Muscle of arm (tissue), 1 donor: ENCODE measurements at regions not wholly inside any gene's neighbourhood (a gene's known extent, or its start where the extent isn't known, plus 50 kb on each side); places are given as distances from the start of the nearest gene placed in this dataset.
"Not testable (repeated sequence)": the region's sequence is repeated elsewhere in the genome, so short reads cannot be mapped to it uniquely, and the experiment has no call there.

ENCODE experiments used
- DNase-seq: peaks from one replicate; pipeline ENCODE4 v3.0.0-alpha.2; 2013

DNA sequence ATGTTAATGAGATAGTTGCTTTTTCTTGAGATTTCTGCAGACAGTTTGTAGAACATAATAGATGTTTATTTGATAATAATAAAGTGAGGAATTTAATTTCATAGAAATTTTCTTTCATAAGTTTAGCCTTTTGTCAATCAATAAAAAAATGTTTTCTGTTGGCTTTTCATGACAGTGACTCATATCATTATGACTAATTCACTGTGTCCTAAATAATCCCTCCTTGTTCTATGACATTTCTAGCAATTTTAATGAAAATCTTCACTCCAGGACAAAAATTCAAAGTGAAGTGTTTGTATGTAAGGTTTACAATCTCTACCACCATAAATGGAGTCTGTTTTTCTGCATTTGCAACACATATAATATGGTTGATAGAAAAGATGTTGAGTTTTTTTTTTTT lies 109.9 kb downstream of the UTRN start:
- no peak for DNase-seq

- DNase-seq = no peak
These were observed 110.7 kb downstream of the UTRN start for GRCh38 chr6:144395826-144396225.

GRCh38 chr6:144397141-144397540 lies 112.0 kb downstream of the UTRN start:
- no peak for DNase-seq

GRCh38 chr6:144400321-144400720 lies 115.2 kb downstream of the UTRN start:
- no peak for DNase-seq

- no peak for DNase-seq
These were observed 116.9 kb downstream of the UTRN start for GRCh38 chr6:144401736-144402733.

- no peak for DNase-seq
These were observed 117.6 kb downstream of the UTRN start for GRCh38 chr6:144402750-144403149.

GRCh38 chr6:144405163-144405562 lies 120.0 kb downstream of the UTRN start:
- peak; percentile 23 for DNase-seq

GRCh38 chr6:144406796-144407195 lies 121.7 kb downstream of the UTRN start:
- no peak for DNase-seq

DNA sequence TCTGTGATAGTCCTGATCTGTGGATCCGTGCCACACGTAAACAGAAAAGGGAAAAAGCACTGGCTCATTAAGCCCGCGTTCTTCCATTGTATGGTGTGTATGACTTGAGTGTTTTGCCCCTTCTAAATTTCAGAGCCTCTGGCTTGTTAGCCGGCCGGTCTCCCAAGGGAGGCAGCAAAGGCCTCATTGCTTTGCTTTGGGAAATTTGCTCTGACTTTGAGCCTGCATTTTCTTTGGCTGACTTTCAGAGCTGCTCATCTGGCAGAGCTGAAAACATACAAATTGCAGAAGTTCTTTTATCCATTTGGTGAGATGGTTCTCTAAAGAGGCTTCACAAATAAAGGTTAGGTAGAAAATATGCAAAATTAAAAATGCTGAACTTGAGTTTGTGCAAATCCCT lies 123.0 kb downstream of the UTRN start:
- peak; percentile 35 for DNase-seq

DNA sequence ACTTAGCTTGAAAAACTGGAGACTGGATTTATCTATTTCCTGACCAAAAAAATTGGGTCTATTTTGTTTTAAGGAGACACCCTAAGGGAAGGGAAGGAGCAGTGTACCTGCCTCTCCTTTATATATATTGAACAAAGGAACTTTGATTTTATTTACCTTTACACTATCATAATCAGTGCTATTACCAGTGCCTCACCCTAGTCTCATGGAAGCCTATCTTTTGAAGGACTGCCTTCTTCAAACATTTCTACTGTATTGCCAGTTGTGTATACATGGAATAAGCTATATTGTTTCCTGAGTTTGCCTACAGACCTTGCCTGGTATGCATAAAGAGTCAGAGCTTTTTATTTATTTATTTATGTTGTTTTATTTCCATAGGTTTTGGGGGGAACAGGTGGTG lies 124.9 kb downstream of the UTRN start:
- DNase-seq = no peak

DNA sequence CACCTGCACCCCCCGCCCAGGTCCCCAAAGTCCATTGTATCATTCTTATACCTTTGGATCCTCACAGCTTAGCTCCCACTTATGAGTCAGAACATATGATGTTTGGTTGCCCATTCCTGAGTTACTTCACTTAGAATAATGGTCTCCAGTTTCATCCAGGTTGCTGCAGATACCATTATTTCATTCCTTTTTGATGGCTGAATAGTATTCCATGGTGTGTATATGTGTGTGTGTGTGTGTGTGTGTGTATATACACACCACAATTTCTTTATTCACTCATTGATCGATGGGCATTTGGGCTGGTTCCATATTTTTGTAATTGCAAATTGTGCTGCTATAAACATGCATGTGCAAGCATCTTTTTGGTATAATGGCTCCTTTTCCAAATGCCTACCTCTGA lies 125.4 kb downstream of the UTRN start:
- not testable (repeated sequence) for DNase-seq

DNA sequence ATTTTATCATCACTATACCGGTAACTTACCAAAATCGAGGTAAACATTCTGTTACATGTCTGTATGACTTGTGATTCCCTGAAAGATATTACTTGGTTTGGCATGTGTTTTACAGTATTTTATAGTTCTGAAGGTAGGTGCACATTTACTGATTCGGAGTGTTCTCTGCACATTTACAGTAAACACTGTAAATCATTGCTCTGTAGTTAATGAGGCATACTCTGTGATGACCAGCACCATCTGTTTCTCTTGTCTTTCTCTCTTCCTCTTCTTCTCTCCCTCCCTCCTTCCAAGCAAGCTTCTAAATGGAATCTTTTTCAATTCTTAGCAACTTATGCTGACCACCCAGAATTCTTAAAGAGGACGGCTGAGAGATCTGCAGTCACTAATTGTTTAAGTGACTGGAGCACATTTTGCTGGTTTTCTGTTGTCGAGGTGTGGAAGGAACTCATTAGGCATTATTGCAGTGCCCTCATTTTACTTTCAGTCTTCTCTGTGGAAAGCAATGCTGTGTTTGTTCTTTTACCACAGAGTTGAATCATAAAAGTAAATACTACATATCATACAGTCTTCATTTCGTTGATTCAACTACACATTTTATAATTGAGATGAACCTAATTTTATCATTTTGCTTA lies 126.5 kb downstream of the UTRN start:
- no peak for DNase-seq

- no peak for DNase-seq
These were observed 128.3 kb downstream of the UTRN start for GRCh38 chr6:144413418-144413817.

DNA sequence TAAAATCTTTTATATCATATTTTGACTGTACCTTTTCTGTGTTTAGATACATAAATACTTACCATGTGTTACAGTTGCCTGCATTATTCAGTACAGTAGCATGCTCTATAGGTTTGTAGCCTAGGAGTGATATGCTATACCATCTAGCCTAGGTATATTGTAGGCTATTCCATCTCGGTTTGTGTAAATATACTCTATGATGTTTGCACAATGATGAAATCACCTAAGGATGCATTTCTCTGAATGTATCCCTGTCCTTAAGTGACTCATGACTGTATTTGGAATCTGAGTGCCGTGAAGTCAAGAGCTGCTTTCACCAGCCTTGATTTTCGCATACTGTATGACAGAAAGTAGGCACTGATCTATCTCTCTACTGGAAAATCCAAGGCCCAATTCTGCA lies 129.9 kb downstream of the UTRN start:
- DNase-seq = no peak

DNA sequence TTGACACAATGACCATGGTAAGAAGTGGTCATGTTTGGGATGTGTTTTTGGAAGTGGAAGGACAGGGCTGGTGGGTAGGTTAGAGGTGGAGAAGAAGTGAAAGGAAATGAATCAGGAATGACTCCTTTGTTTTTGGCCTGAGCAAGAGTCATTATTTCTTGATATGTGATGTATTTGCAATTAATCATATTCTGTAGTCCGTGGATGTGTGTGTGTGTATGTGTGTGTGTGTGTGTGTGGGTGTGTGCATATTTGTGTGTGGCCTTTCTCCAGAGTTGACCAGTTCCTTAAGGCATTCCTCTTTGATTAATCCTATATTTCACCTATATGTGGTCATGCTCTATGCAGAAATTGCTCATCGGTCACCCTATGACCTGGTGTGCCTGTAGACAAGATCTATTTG lies 130.7 kb downstream of the UTRN start:
- DNase-seq = no peak

- no peak for DNase-seq
These were observed 131.1 kb downstream of the UTRN start for GRCh38 chr6:144416244-144416643.

DNA sequence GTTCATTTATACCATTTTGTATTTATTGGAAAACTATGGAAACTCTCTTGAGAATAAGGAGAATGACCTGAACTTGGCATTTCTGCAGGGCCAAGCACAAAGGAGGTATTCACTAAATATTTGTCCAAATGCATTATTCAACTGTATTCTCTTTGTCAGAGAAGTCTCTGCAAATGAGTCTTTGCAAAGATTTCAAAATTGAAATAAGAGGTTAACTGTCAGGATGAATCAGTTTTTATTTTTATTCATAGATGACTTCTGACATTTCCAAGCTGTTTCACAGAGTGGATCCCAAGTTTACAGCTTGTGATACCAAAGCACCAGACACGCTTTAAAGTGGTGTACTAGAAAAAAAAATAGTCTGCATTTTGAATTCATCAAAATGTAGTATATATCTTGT lies 131.6 kb downstream of the UTRN start:
- no peak for DNase-seq

DNA sequence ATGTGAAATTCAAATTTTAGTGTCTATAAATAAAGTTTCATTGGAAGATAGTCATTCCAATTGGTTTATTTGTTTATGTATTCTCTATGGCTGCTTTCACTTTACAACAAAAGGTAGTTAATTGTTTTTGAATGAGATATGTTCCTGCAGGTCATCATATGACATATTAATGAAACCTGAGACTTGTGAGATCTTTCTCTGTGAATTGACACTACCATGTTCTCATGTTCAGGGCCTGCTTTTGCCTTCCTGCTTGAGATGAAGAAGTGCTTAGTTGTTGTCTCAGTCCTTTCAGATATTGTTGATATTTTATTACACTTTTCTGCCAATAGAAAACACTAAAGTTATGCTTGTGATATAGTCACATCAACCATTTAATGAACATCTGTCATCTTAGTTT lies 132.5 kb downstream of the UTRN start:
- no peak for DNase-seq

DNA sequence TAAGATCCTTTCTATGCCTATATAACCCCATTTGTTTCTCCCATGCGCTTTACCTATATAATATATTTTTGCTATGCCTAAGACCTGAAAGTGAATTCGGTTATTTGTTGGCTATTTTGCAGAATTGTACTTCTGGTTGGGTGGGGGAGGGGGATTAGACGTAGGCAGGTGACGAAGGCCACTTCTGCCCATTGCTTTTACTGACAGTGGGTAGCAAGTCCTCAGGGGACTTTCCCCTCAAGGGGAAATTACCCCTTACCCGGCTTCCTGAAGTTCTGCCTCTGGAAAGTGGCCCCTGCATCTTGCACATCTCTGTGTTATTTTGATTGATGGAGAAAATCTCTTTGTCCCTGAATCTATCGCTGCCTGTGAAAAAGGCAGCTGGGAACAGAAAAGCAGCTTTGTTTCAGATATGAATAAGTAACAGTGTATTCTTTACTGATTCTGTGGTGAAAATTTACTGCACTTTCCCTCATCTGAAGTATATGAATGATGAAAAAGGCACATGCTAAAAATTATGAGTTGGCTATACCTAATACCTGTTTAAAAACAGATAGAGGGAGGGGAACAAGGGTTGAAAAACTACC lies 133.9 kb downstream of the UTRN start:
- DNase-seq = no peak

DNA sequence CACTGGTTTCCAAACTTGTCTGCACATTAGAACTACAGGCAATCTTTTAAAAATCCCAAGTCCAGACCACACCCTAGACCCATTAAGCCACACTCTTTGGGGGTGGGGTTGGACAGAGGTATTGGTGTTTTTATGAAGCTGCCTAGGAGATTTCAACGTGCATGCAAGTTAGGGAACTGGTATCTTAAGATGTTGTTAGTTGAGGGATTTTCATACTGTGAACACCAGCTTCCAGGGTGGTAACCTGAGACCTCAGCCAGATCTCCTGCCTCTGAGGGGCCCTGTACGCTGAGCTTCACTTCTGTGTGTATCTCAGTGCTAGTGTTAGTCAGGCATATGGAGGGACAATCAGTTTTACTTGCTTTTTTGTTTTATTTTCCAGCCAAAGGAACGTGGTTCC lies 138.0 kb downstream of the UTRN start:
- no peak for DNase-seq

- no peak for DNase-seq
These were observed 144.6 kb downstream of the UTRN start for GRCh38 chr6:144429753-144430152.

DNA sequence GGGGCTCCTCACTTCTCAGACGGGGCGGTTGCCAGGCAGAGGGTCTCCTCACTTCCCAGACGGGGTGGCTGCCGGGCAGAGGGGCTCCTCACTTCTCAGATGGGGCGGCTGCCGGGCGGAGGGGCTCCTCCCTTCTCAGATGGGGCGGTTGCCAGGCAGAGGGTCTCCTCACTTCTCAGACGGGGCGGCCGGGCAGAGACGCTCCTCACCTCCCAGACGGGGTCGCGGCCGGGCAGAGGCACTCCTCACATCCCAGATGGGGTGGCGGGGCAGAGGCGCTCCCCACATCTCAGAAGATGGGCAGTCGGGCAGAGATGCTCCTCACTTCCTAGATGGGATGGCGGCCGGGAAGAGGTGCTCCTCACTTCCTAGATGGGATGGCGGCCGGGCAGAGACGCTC lies 148.3 kb downstream of the UTRN start:
- DNase-seq = not testable (repeated sequence)
